Motor neuron (in vitro differentiated cells): ENCODE measurements at regions not wholly inside any gene's neighbourhood (a gene's known extent, or its start where the extent isn't known, plus 50 kb on each side); places are given as distances from the start of the nearest gene placed in this dataset.
"Not testable (repeated sequence)": the region's sequence is repeated elsewhere in the genome, so short reads cannot be mapped to it uniquely, and the experiment has no call there.

Source experiments
- ATAC-seq, 8 experiments: fragments of 200-7000 bp; cut with Tn5 transposase; replicated peaks in 6 of 8; 2 replicates each; pipeline ENCODE4 v1.8.0; 2021; ENCODE audit warnings: mild to moderate bottlenecking in 8 of 8, moderate library complexity in 8 of 8
- H3K27ac ChIP-seq, 2 donors: fragments of 250-450 bp; sonication (Bioruptor Pico); 2 replicates each; pipeline ENCODE4 v1.9.0; 2021; ENCODE audit warnings: antibody characterized with exemption in 2 of 2, mild to moderate bottlenecking in 2 of 2, moderate library complexity in 1 of 2
- H3K4me1 ChIP-seq, 2 donors: fragments of 250-450 bp; sonication (Bioruptor Pico); replicated peaks in 1 of 2; 2 replicates each; pipeline ENCODE4 v1.6.1; 2021; ENCODE audit warnings: antibody characterized with exemption in 2 of 2, mild to moderate bottlenecking in 2 of 2, moderate library complexity in 1 of 2
- H3K4me3 ChIP-seq, 5 donors: fragments of 250-450 bp; sonication (Bioruptor Pico); 2 replicates each; pipeline ENCODE4 v1.9.0; 2021; ENCODE audit warnings: antibody characterized with exemption in 5 of 5, mild to moderate bottlenecking in 5 of 5, moderate library complexity in 4 of 5
- WGBS, 10 experiments: fragments of 450-650 bp; shearing (Covaris generic); methylation state at CpG; one replicate each; pipeline ENCODE4 v1.0.0; 2022; 5-methylcytosine and 5-hydroxymethylcytosine counted together
- in situ Hi-C, 9 experiments: fragments of 400-800 bp; cut with MboI; loops; one replicate each; pipeline ENCODE4 v1.15.0; 2021; ENCODE audit warnings: low sequenced_read_pairs in 9 of 9, low pct_unique_long_range_greater_than_20kb in 2 of 9; ENCODE audit not compliant: unreplicated experiment in 9 of 9

DNA sequence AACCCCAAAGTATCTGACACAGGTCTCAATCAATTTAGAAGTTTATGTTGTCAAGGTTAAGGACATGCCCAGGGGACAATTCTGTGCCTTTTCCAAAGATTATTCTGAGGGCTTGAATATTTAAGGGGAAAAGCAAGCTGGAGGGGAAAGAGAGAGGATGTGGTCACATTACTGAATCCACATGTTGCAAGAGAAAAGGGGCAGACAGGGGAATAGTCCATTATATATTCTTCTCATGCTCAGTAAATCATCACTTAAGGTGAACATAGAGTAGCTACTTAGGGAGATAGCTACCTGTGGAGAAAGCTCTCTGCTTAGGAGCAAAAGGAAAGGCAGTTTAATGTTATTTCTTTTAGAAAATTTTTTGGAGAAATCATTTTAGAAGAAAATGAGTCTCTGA, 751.6 kb downstream of the SI start:
- no peaks in the 10 kb centered on the region for H3K4me1 ChIP-seq
- H3K4me3 ChIP-seq: no peak overlapping the region
- in situ Hi-C loops: no loop called here
- no peak for ATAC-seq
- H3K27ac ChIP-seq: no peak overlapping the region

DNA sequence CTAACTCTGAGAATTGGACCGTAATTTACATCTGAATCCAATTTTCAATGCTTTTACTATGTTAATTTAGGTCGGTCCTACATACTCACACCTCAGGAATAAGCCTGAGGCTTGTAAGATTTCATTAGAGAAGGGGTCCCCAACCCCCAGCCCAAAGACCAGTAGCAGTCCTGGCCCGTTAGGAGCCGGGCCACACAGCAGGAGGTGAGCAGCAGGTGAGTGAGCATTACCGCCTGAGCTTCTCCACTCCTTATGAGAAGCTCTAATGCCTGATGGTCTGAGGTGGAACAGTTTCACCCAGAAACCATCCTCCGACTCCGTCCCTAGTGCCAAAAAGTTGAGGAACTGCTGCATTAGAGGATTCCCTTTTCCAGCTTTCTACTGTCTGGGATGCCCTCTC, 757.3 kb downstream of the SI start:
- H3K4me1 ChIP-seq: no peaks in the 10 kb centered on the region
- H3K27ac ChIP-seq: no peak overlapping the region
- WGBS, 10 experiments: 0 to 100% (median 38%) methylated on average over 1 to 7 of the region's 7 CpGs; no CpG with 5 or more reads in 1 of the 10 experiments
- H3K4me3 ChIP-seq: no peak overlapping the region
- ATAC-seq: no peak
- in situ Hi-C loops: no loop called here

DNA sequence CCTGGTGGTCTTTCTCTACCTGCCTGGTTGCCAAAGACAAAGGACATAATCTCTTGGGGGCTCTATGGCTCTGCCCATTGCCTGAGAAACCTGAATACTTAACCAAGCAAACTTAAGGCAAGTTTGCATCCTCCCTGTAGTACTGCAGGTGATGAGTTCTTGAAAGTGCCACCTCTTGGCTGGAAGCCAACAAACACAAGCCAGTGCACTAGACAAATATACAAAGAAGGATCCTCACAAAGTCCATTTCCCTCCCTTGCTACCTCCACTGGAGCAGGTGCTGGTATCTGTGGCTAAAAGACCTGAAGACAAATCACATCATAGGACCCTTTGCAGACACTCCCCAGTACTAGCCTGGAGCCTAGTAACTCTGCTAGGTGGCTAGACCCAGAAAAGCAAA, 772.3 kb downstream of the SI start:
- ATAC-seq: no peak
- in situ Hi-C loops: no loop called here
- no peaks in the 10 kb centered on the region for H3K4me1 ChIP-seq

DNA sequence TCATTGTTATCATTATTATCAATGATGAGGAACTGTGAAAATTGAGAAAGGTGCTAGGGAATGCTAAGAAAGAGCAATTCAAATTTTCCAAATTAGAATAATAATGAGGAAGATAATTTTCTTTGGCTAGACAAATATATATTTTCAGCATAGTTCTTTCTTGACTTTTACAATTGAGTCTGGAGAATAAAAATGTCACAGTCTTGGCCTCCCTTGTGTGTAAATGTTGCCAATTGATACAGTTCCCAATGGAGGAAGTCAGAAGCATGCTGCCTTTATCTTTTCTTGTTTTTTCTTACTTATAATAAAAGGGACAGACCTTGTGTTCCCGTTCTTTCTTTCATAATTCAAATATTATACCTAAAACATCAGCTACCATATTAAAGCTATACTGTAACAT, 774.4 kb downstream of the SI start:
- 0 to 100% (median 52%) methylated on average over 1 of the region's 1 CpG; no CpG with 5 or more reads in 2 of the 10 experiments for WGBS, 10 experiments
- in situ Hi-C loops: no loop called here
- no peak for ATAC-seq

More for the DNA sequence above, 772.3 kb downstream of the SI start:
- no peak overlapping the region for H3K4me3 ChIP-seq
- H3K27ac ChIP-seq: no peak overlapping the region

DNA sequence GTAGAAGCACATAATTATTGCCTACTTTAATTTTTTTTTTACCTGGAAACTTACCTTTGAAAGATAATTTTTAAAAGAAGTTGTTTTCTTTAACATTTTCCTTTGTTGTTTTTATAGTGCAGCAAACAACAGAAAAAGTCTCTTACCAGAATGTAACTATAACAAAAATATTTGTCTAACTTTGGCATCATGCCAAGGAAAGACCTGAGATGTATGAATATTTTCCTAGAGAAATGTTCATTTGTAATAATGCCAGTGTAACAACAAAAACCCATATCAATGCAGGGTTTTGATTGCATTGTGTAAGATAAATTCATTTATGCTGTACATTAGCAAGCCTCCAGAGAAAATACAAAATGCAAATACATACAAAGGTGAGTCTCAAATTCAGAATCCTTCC, 775.7 kb downstream of the SI start:
- H3K4me1 ChIP-seq: no peaks in the 10 kb centered on the region
- ATAC-seq: no peak
- H3K4me3 ChIP-seq: no peak overlapping the region
- no peak overlapping the region for H3K27ac ChIP-seq
- in situ Hi-C loops: no loop called here

More for the DNA sequence above, 774.4 kb downstream of the SI start:
- H3K4me1 ChIP-seq: no peaks in the 10 kb centered on the region
- H3K27ac ChIP-seq: no peak overlapping the region
- H3K4me3 ChIP-seq: no peak overlapping the region

DNA sequence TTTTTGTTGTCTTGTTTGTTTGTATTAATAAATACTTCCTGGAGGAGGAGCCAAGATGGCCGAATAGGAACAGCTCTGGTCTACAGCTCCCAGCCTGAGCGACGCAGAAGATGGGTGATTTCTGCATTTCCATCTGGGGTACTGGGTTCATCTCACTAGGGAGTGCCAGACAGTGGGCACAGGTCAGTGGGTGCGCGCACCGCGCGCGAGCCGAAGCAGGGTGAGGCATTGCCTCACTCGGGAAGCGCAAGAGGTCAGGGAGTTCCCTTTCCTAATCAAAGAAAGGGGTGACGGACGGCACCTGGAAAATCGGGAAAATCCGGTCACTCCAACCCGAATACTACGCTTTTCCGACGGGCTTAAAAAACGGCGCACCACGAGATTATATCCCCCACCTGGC, 786.8 kb downstream of the SI start:
- ATAC-seq, H3K4me1 ChIP-seq, H3K27ac ChIP-seq, H3K4me3 ChIP-seq, in situ Hi-C loops: not testable (repeated sequence)
- 40 to 100% (median 100%) methylated on average over 1 to 12 of the region's 23 CpGs; no CpG with 5 or more reads in 3 of the 10 experiments for WGBS, 10 experiments

DNA sequence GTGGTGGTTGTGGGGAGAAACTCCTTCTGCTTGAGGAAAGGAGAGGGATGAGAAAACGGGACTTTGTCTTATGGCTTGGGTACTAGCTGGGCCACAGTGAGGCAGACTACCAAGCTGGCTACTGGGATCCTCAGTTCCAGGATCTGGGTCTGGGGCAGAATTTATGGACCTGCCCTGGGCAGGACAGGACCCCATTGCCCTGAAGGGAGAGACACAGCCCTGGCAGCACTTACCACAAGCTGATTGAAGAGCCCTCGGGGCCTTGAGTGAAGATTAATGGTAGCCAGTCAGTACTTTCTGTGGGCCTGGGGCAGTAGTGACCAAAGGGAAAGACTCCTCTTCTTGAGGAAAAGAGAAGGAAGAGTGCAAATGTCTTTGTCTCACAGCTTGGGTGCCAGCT, 799.7 kb downstream of the SI start:
- no peaks in the 10 kb centered on the region for H3K4me1 ChIP-seq
- no peak for ATAC-seq
- H3K27ac ChIP-seq: no peak overlapping the region
- no peak overlapping the region for H3K4me3 ChIP-seq
- in situ Hi-C loops: no loop called here
- WGBS, 10 experiments: 0 to 50% (median 20%) methylated on average over 1 of the region's 2 CpGs; no CpG with 5 or more reads in 7 of the 10 experiments

DNA sequence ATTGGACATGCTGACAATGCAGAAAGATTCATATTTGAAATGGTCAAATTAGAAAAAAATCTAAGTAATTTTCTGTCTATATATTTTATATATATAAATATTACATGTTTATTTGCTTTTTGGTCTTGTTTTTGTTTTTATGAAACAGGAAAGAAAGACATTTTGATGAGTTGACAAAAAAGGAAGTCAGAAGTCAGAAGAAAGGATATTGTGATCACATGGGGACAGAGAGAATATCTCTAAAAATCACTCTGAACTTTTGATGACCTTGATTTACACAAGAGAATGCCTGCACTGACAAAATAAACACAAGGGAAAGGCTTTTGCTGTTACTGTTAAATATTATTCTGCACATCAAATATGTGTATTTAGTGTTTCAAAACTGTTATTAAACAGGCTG, 811.2 kb downstream of the SI start:
- Histone ChIP-seq H3K4me1 (no peaks in the 10 kb centered on the region), H3K27ac (no peak overlapping the region), H3K4me3 (no peak overlapping the region)
- ATAC-seq: no peak
- in situ Hi-C loops: no loop called here

DNA sequence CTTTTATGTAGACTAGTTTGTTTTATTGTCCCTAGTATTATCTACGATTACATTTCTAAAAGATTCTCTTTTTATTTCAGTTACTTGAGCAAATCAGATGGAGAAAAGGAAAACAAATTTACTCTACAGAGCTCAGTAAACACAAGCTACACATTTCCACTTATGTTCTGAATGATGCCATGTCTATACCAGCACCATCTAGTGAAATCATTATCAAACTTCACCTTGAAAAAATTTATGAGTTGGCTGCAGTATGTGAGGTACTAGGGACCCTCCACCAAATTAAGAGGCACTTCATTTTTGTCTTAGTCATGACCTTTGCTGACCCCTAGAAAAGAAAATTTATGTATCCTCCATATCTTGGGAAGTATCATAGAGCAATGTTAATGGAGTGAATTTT, 827.4 kb downstream of the SI start:
- Histone ChIP-seq H3K4me3 (no peak overlapping the region), H3K27ac (no peak overlapping the region), H3K4me1 (no peaks in the 10 kb centered on the region)
- WGBS, 10 experiments: 11 to 100% (median 84%) methylated on average over 1 of the region's 1 CpG
- in situ Hi-C loops: no loop called here
- no peak for ATAC-seq

DNA sequence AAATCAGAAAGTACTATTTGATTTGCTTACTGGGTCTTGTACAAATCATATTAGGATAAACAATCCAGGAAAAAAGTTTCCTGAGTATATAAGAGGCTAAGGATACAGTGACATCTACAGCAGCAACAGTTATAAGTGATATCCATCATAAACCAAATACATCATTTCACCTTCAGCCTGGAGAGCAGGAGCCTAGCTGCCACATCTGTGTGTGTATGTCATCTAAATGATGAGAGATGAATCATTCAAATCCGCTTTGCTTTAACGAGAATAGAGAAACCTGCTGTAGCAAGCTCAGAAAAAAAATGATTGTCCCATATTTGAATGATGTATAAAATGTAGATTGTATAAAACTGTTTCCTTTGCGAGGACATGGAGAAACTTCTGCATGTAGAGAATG, 841.4 kb downstream of the SI start:
- Histone ChIP-seq H3K4me1 (peaks cover 0 to 5% of the 10 kb centered on the region in 2 donors), H3K27ac (no peak overlapping the region), H3K4me3 (no peak overlapping the region)
- 14 to 100% (median 78%) methylated on average over 1 to 3 of the region's 3 CpGs for WGBS, 10 experiments
- ATAC-seq: peak in 4 of 8 experiments; percentile 43 to 58 (median 50)
- in situ Hi-C loops: no loop called here

DNA sequence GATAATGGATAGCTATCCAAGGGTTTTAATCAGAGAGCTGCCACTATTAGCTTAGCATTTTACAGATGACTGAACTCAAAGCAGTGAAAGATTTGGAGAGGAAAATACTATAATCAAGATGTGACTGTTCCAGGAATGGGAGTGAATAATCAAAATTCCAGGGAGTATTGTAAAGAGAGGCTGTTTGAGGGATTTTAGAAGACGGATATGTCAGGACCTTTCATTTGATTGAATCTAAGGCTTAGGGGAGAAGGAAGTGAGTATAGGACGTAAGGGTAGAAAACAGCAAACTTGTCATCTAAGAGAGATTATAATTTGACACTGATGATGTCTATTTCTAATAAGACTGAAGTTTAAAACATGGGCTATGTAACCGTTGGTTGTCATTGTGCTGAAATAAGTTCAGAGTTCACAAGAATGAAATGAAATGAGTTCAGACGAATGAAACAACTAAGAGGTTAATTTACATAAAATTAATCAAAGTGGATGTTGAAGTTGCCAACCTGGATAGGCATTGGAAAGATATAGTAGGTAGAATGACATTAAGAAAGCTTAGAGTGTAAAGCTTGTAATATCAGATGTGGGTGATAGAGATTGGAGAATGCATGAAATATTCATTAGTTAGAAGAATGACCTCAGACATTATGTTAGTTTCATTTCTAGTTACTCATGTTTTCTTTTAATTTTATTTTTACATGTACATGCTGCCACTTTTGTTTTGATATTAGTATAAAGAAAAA, 842.8 kb downstream of the SI start:
- peak in 5 of 8 experiments; percentile 62 to 91 (median 84) for ATAC-seq

DNA sequence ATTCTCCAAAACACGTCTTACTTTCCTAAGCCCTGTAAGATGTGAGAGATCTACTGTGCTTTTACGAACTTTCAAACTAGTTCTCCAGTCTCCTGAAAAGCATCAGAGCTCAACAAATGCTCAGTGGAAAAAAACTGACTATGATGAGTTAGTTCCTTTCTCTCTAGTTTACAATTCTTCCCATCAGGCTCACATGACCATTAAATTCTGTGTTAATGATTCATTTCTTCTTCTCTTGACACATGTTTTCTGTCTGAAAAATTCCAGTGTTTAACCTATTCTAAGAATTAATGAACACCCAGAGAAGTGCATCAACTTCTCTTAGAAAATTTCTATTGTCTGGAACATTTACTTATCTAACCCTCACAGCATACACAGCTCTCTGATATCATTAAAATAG, 844.3 kb downstream of the SI start:
- WGBS, 10 experiments: 0 to 93% (median 55%) methylated on average over 1 to 2 of the region's 2 CpGs; no CpG with 5 or more reads in 2 of the 10 experiments
- Histone ChIP-seq H3K27ac (no peak overlapping the region), H3K4me3 (no peak overlapping the region), H3K4me1 (peaks cover 0 to 5% of the 10 kb centered on the region in 2 donors)
- in situ Hi-C loops: no loop called here
- ATAC-seq: no peak

More for the DNA sequence above, 842.8 kb downstream of the SI start:
- Histone ChIP-seq H3K4me1 (peaks cover 0 to 5% of the 10 kb centered on the region in 2 donors), H3K4me3 (no peak overlapping the region), H3K27ac (no peak overlapping the region)
- in situ Hi-C loops: no loop called here
- WGBS, 10 experiments: 18 to 74% (median 39%) methylated on average over 2 to 4 of the region's 4 CpGs

DNA sequence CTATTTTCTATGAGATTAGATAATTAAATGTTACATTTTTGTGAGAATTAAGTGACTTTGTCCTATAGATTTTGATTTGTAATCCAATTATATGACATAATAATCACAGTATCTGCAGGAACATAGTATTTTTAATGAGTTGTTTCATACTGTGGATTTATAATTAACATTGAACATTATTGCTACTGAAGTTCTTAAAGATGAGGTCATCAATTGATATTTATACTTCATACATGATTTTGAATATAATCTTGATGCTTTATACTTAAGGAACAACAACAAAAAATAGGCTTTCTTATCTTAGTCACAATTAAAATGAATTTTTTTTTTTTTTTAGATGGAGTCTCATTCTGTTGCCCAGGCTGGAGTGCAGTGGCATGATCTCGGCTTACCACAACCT, 846.6 kb downstream of the SI start:
- H3K4me1 ChIP-seq: peaks cover 0 to 2% of the 10 kb centered on the region in 2 donors
- 0 to 100% (median 100%) methylated on average over 1 of the region's 1 CpG; no CpG with 5 or more reads in 5 of the 10 experiments for WGBS, 10 experiments
- in situ Hi-C loops: no loop called here
- H3K27ac ChIP-seq: no peak overlapping the region
- no peak overlapping the region for H3K4me3 ChIP-seq
- ATAC-seq: no peak

DNA sequence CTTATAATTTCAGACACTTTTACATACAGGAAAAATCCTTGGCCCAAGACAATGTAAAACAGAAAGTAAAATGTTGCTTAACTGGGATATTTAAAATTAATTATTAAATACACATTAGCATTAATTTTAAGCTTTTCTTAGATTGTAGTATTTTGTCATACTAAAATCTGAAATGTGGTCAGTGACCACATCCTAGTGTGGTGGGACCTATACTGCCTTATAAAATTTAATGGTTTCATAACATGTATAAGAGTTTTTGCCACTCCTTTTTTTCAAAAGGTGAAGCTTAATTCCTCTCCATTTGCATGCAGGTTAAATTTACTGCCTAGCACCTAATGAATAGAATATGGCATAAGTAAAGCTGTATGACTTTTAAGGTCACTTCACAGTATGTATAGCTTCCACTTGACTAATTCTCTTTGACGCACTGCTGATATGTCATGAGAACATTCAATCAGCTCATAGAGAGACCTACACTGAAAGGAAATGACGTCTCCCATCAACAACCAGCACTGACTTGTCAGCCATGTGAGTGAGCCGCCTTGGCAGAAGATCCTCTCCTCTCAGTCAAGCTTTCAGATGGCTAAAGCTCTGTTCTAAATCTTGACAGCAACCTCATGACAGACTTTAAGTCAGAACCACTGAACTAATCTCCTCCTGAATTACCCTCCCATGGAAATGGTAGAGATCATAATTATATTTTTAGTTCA, 847.8 kb downstream of the SI start:
- ATAC-seq: no peak
- Histone ChIP-seq H3K4me1 (peaks cover 0 to 2% of the 10 kb centered on the region in 2 donors), H3K4me3 (no peak overlapping the region), H3K27ac (no peak overlapping the region)
- WGBS, 10 experiments: 20 to 100% (median 80%) methylated on average over 1 to 3 of the region's 3 CpGs; no CpG with 5 or more reads in 1 of the 10 experiments
- in situ Hi-C loops: no loop called here
